Upper lobe of left lung (tissue), 4 donors: ENCODE measurements at regions not wholly inside any gene's neighbourhood (a gene's known extent, or its start where the extent isn't known, plus 50 kb on each side); places are given as distances from the start of the nearest gene placed in this dataset.

Experiments used
- POLR2A ChIP-seq, 4 donors: fragments of 450-650 bp; IDR thresholded peaks; one replicate each; pipeline ENCODE4 v1.5.1; 2016 to 2017; ENCODE audit warnings: antibody characterized with exemption in 4 of 4, mild to moderate bottlenecking in 2 of 4
- TF ChIP-seq, protein P1 (sequence below), 6 experiments: fragments of 450-650 bp in 4 of 6; fragments of 200-600 bp in 2 of 6; sonication (generic) in 2 of 6; IDR thresholded peaks; one replicate each; pipeline ENCODE4 v1.5.1; 2016 to 2019; ENCODE audit warnings: antibody characterized with exemption in 6 of 6

DNA sequence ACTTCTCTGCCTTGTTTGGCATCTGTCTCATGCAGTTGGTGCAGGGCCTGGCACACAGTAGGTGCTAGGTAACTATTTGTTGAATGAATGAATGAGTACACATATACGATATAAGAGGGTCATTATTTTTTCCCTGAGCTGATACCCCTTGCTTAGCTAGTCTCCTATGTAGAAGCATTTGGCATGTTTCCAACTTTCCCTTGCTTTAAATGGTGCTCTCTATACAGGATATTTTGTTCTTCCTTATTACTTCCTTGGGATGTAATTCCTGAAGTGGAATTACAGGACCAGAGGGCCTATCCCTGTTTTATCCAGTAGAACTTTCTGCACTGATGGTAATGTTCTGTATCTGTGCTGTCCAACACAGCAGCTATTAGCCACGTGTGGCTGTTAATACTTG is 250.1 kb upstream of the PWP1 start:
- TF ChIP-seq, protein P1, sequence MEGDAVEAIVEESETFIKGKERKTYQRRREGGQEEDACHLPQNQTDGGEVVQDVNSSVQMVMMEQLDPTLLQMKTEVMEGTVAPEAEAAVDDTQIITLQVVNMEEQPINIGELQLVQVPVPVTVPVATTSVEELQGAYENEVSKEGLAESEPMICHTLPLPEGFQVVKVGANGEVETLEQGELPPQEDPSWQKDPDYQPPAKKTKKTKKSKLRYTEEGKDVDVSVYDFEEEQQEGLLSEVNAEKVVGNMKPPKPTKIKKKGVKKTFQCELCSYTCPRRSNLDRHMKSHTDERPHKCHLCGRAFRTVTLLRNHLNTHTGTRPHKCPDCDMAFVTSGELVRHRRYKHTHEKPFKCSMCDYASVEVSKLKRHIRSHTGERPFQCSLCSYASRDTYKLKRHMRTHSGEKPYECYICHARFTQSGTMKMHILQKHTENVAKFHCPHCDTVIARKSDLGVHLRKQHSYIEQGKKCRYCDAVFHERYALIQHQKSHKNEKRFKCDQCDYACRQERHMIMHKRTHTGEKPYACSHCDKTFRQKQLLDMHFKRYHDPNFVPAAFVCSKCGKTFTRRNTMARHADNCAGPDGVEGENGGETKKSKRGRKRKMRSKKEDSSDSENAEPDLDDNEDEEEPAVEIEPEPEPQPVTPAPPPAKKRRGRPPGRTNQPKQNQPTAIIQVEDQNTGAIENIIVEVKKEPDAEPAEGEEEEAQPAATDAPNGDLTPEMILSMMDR (IDR thresholded peaks at IDR 0.05): no peak
- TF ChIP-seq POLR2A (IDR thresholded peaks at IDR 0.05): no peak
